Keratinocyte (primary cell): ENCODE measurements at regions not wholly inside any gene's neighbourhood (a gene's known extent, or its start where the extent isn't known, plus 50 kb on each side); places are given as distances from the start of the nearest gene placed in this dataset.

Experiments used
- DNase-seq: peaks from one replicate; pipeline ENCODE4 v3.0.0-alpha.2; 2011; ENCODE audit warnings: low read depth, missing footprints, low spot score
- FAIRE-seq: peaks from 2 replicates; lab custom pipeline; 2011; peaks lifted over from hg19 to GRCh38; lab: Jason Lieb, UNC
- H2AFZ ChIP-seq: 2 replicates; pipeline ENCODE4 v1.6.0; 2012; ENCODE audit warnings: low read length, control low read depth, inconsistent platforms; ENCODE audit not compliant: control insufficient read depth
- H3K27ac ChIP-seq: 2 replicates; pipeline ENCODE4 v1.5.1; 2011; ENCODE audit warnings: low read length; ENCODE audit not compliant: control insufficient read depth, insufficient read depth
- H3K27me3 ChIP-seq: 3 replicates; pipeline ENCODE4 v1.6.0; 2011; ENCODE audit warnings: low read length; ENCODE audit not compliant: control insufficient read depth, insufficient read depth; ENCODE audit errors: extremely low read depth
- H3K36me3 ChIP-seq, 2 experiments: 2 replicates in 1 of 2; 3 replicates in 1 of 2; pipeline ENCODE4 v1.5.1; 2011; ENCODE audit warnings: low read length in 2 of 2, mild to moderate bottlenecking in 1 of 2; ENCODE audit not compliant: control insufficient read depth in 2 of 2, insufficient read depth in 2 of 2; ENCODE audit errors: extremely low read depth in 1 of 2
- H3K4me1 ChIP-seq: 3 replicates; pipeline ENCODE4 v1.5.1; 2011; ENCODE audit warnings: low read length; ENCODE audit not compliant: control insufficient read depth, insufficient read depth; ENCODE audit errors: extremely low read depth
- H3K4me2 ChIP-seq: 3 replicates; pipeline ENCODE4 v1.6.0; 2011; ENCODE audit warnings: low read depth, low read length; ENCODE audit not compliant: control insufficient read depth, insufficient read depth; ENCODE audit errors: extremely low read depth
- H3K4me3 ChIP-seq, 3 experiments: fragments of 200-600 bp in 1 of 3; sonication (generic) in 1 of 3; 2 replicates in 2 of 3; 3 replicates in 1 of 3; pipeline ENCODE4 v1.5.1; 2011 to 2016; ENCODE audit warnings: low read length in 3 of 3, mild to moderate bottlenecking in 3 of 3, control low read depth in 2 of 3, inconsistent platforms in 1 of 3, low read depth in 1 of 3, mixed read lengths in 1 of 3, mixed run types in 1 of 3, moderate library complexity in 1 of 3; ENCODE audit not compliant: control insufficient read depth in 2 of 3, insufficient read depth in 2 of 3; ENCODE audit errors: extremely low read depth in 1 of 3
- H3K79me2 ChIP-seq: 2 replicates; pipeline ENCODE4 v1.6.0; 2012; ENCODE audit warnings: low read length; ENCODE audit not compliant: control insufficient read depth, insufficient read depth
- H3K9ac ChIP-seq: 3 replicates; pipeline ENCODE4 v1.6.0; 2011; ENCODE audit warnings: low read length; ENCODE audit not compliant: control insufficient read depth, insufficient read depth; ENCODE audit errors: extremely low read depth
- H3K9me1 ChIP-seq: 3 replicates; pipeline ENCODE4 v1.6.0; 2011; ENCODE audit warnings: low read length; ENCODE audit not compliant: control insufficient read depth, insufficient read depth; ENCODE audit errors: extremely low read depth
- H3K9me3 ChIP-seq: 2 replicates; pipeline ENCODE4 v1.5.1; 2012; ENCODE audit warnings: low read depth, low read length; ENCODE audit not compliant: control insufficient read depth
- H4K20me1 ChIP-seq: 3 replicates; pipeline ENCODE4 v1.6.0; 2011; ENCODE audit warnings: low read length; ENCODE audit not compliant: control insufficient read depth, insufficient read depth; ENCODE audit errors: extremely low read depth
- CTCF ChIP-seq, 3 experiments: IDR thresholded peaks in 1 of 3; conservative IDR thresholded peaks in 1 of 3; optimal IDR thresholded peaks in 1 of 3; 2 replicates in 2 of 3; 3 replicates in 1 of 3; pipeline versions ENCODE3 to v1.5.1; 2011; ENCODE audit warnings: low read length in 3 of 3, mild to moderate bottlenecking in 3 of 3, moderate library complexity in 2 of 3, control low read depth in 1 of 3, inconsistent platforms in 1 of 3; ENCODE audit not compliant: insufficient read depth in 2 of 3; ENCODE audit errors: extremely low read depth in 1 of 3
- EZH2 ChIP-seq: IDR thresholded peaks from one replicate; pipeline ENCODE4 v1.6.1; 2012; ENCODE audit warnings: inconsistent platforms, mild to moderate bottlenecking, low read length, moderate library complexity
- dilution Hi-C: fragments of 300-500 bp; cut with MboI; formaldehyde crosslinking; loops from one replicate; pipeline ENCODE4 v1.7.0; 2020; ENCODE audit warnings: low sequenced_read_pairs; ENCODE audit not compliant: extremely low pct_ligation_motif_present

- Histone ChIP-seq H3K4me1 (no peaks in the 10 kb centered on the region), H3K9me3 (no peaks in the 10 kb centered on the region), H3K9me1 (no peaks in the 10 kb centered on the region), H3K27me3 (no peaks in the 10 kb centered on the region), H3K4me2 (no peak overlapping the region), H2AFZ (no peak overlapping the region), H3K27ac (no peak overlapping the region), H3K36me3 (no peaks in the 10 kb centered on the region), H3K79me2 (no peaks in the 10 kb centered on the region), H3K4me3 (no peak overlapping the region), H3K9ac (no peak overlapping the region), H4K20me1 (no peaks in the 10 kb centered on the region)
- TF ChIP-seq EZH2 = no peak
- TF ChIP-seq CTCF (optimal IDR thresholded peaks at IDR 0.05 in 1 of 3, IDR thresholded peaks at IDR 0.05 in 1 of 3, conservative IDR thresholded peaks at IDR 0.05 in 1 of 3; ENCODE audit: extremely low read depth in 1 of 3, insufficient read depth in 2 of 3, low read length in 3 of 3) = no peak
- dilution Hi-C loops = no loop called here
- FAIRE-seq = no peak
- no peak for DNase-seq
Observed at GRCh38 chr9:25889661-25890060, 211.4 kb upstream of the TUSC1 start.

GRCh38 chr9:25876248-25876647, 198.0 kb upstream of the TUSC1 start:
- Histone ChIP-seq H3K36me3 (no peaks in the 10 kb centered on the region), H3K4me3 (no peak overlapping the region), H2AFZ (no peak overlapping the region), H3K79me2 (no peaks in the 10 kb centered on the region), H3K4me2 (no peak overlapping the region), H3K9ac (no peak overlapping the region), H3K9me1 (no peaks in the 10 kb centered on the region), H4K20me1 (no peaks in the 10 kb centered on the region), H3K27ac (no peak overlapping the region), H3K27me3 (no peaks in the 10 kb centered on the region), H3K4me1 (no peaks in the 10 kb centered on the region), H3K9me3 (no peaks in the 10 kb centered on the region)
- DNase-seq (no peak), FAIRE-seq (no peak)
- dilution Hi-C loops = no loop called here
- no peak for TF ChIP-seq CTCF (optimal IDR thresholded peaks at IDR 0.05 in 1 of 3, IDR thresholded peaks at IDR 0.05 in 1 of 3, conservative IDR thresholded peaks at IDR 0.05 in 1 of 3; ENCODE audit: extremely low read depth in 1 of 3, insufficient read depth in 2 of 3, low read length in 3 of 3)
- TF ChIP-seq EZH2 = no peak
